ENCODE measurements at regions not wholly inside any gene's neighbourhood (a gene's known extent, or its start where the extent isn't known, plus 50 kb on each side); places are given as distances from the start of the nearest gene placed in this dataset.

GRCh38 chr2:129430911-129431310, 548.6 kb upstream of the RAB6C start:
- no peak overlapping the region for H3K27ac ChIP-seq (ENCODE audit: low read depth, low read length)
- peaks cover 0 to 9% (median 0%) of the 10 kb centered on the region in 5 donors for H3K4me1 ChIP-seq (ENCODE audit: control insufficient read depth in 5 of 5, insufficient read depth in 5 of 5, low read length in 5 of 5)
- no peaks in the 10 kb centered on the region for H3K9me3 ChIP-seq (ENCODE audit: control insufficient read depth in 5 of 5, low read length in 5 of 5)
- H3K9ac ChIP-seq (ENCODE audit: low read length in 5 of 5): no peak overlapping the region
- H3K27me3 ChIP-seq (ENCODE audit: control insufficient read depth in 5 of 5, insufficient read depth in 4 of 5, low read length in 5 of 5): peaks cover 0 to 5% (median 3%) of the 10 kb centered on the region in 5 donors
- H3K4me3 ChIP-seq (ENCODE audit: low read depth in 1 of 5, low read length in 5 of 5): no peak overlapping the region
- H3K36me3 ChIP-seq (ENCODE audit: control insufficient read depth in 5 of 5, insufficient read depth in 5 of 5, low read length in 5 of 5): no peaks in the 10 kb centered on the region

GRCh38 chr2:129431881-129432280, 547.6 kb upstream of the RAB6C start:
- H3K4me1 ChIP-seq (ENCODE audit: control insufficient read depth in 5 of 5, insufficient read depth in 5 of 5, low read length in 5 of 5): peaks cover 0 to 9% (median 0%) of the 10 kb centered on the region in 5 donors

GRCh38 chr2:129436809-129437208, 542.7 kb upstream of the RAB6C start:
- Histone ChIP-seq H3K27ac (ENCODE audit: low read depth, low read length) (no peak overlapping the region), H3K4me1 (ENCODE audit: control insufficient read depth in 5 of 5, insufficient read depth in 5 of 5, low read length in 5 of 5) (peaks cover 0 to 6% (median 0%) of the 10 kb centered on the region in 5 donors), H3K4me3 (ENCODE audit: low read depth in 1 of 5, low read length in 5 of 5) (no peak overlapping the region), H3K36me3 (ENCODE audit: control insufficient read depth in 5 of 5, insufficient read depth in 5 of 5, low read length in 5 of 5) (no peaks in the 10 kb centered on the region), H3K27me3 (ENCODE audit: control insufficient read depth in 5 of 5, insufficient read depth in 4 of 5, low read length in 5 of 5) (peaks cover 1 to 11% (median 5%) of the 10 kb centered on the region in 5 donors), H3K9ac (ENCODE audit: low read length in 5 of 5) (no peak overlapping the region), H3K9me3 (ENCODE audit: control insufficient read depth in 5 of 5, low read length in 5 of 5) (no peaks in the 10 kb centered on the region)

More at GRCh38 chr2:129431881-129432280, 547.6 kb upstream of the RAB6C start:
- no peaks in the 10 kb centered on the region for H3K36me3 ChIP-seq (ENCODE audit: control insufficient read depth in 5 of 5, insufficient read depth in 5 of 5, low read length in 5 of 5)
- H3K9me3 ChIP-seq (ENCODE audit: control insufficient read depth in 5 of 5, low read length in 5 of 5): no peaks in the 10 kb centered on the region
- H3K4me3 ChIP-seq (ENCODE audit: low read depth in 1 of 5, low read length in 5 of 5): no peak overlapping the region
- H3K27me3 ChIP-seq (ENCODE audit: control insufficient read depth in 5 of 5, insufficient read depth in 4 of 5, low read length in 5 of 5): peaks cover 0 to 5% (median 3%) of the 10 kb centered on the region in 5 donors
- H3K9ac ChIP-seq (ENCODE audit: low read length in 5 of 5): no peak overlapping the region
- H3K27ac ChIP-seq (ENCODE audit: low read depth, low read length): no peak overlapping the region

GRCh38 chr2:129437725-129438124, 541.7 kb upstream of the RAB6C start:
- peaks cover 4 to 8% (median 5%) of the 10 kb centered on the region in 5 donors for H3K27me3 ChIP-seq (ENCODE audit: control insufficient read depth in 5 of 5, insufficient read depth in 4 of 5, low read length in 5 of 5)
- H3K9ac ChIP-seq (ENCODE audit: low read length in 5 of 5): no peak overlapping the region
- peaks cover 0 to 6% (median 0%) of the 10 kb centered on the region in 5 donors for H3K4me1 ChIP-seq (ENCODE audit: control insufficient read depth in 5 of 5, insufficient read depth in 5 of 5, low read length in 5 of 5)

GRCh38 chr2:129438501-129439057, 540.9 kb upstream of the RAB6C start:
- H3K4me3 ChIP-seq (ENCODE audit: low read depth in 1 of 5, low read length in 5 of 5): no peak overlapping the region
- H3K9ac ChIP-seq (ENCODE audit: low read length in 5 of 5): no peak overlapping the region
- H3K27ac ChIP-seq (ENCODE audit: low read depth, low read length): no peak overlapping the region
- H3K9me3 ChIP-seq (ENCODE audit: control insufficient read depth in 5 of 5, low read length in 5 of 5): no peaks in the 10 kb centered on the region
- peaks cover 4 to 8% (median 5%) of the 10 kb centered on the region in 5 donors for H3K27me3 ChIP-seq (ENCODE audit: control insufficient read depth in 5 of 5, insufficient read depth in 4 of 5, low read length in 5 of 5)
- peaks cover 0 to 6% (median 0%) of the 10 kb centered on the region in 5 donors for H3K4me1 ChIP-seq (ENCODE audit: control insufficient read depth in 5 of 5, insufficient read depth in 5 of 5, low read length in 5 of 5)
- no peaks in the 10 kb centered on the region for H3K36me3 ChIP-seq (ENCODE audit: control insufficient read depth in 5 of 5, insufficient read depth in 5 of 5, low read length in 5 of 5)

More at GRCh38 chr2:129437725-129438124, 541.7 kb upstream of the RAB6C start:
- H3K9me3 ChIP-seq (ENCODE audit: control insufficient read depth in 5 of 5, low read length in 5 of 5): no peaks in the 10 kb centered on the region
- H3K27ac ChIP-seq (ENCODE audit: low read depth, low read length): no peak overlapping the region
- H3K4me3 ChIP-seq (ENCODE audit: low read depth in 1 of 5, low read length in 5 of 5): no peak overlapping the region
- H3K36me3 ChIP-seq (ENCODE audit: control insufficient read depth in 5 of 5, insufficient read depth in 5 of 5, low read length in 5 of 5): no peaks in the 10 kb centered on the region

GRCh38 chr2:129439406-129440302, 539.8 kb upstream of the RAB6C start:
- H3K4me1 ChIP-seq (ENCODE audit: control insufficient read depth in 5 of 5, insufficient read depth in 5 of 5, low read length in 5 of 5): peaks cover 0 to 6% (median 0%) of the 10 kb centered on the region in 5 donors
- H3K27ac ChIP-seq (ENCODE audit: low read depth, low read length): no peak overlapping the region

GRCh38 chr2:129441610-129442009, 537.9 kb upstream of the RAB6C start:
- Histone ChIP-seq H3K27ac (ENCODE audit: low read depth, low read length) (no peak overlapping the region), H3K27me3 (ENCODE audit: control insufficient read depth in 5 of 5, insufficient read depth in 4 of 5, low read length in 5 of 5) (peaks cover 2 to 8% (median 4%) of the 10 kb centered on the region in 5 donors), H3K4me3 (ENCODE audit: low read depth in 1 of 5, low read length in 5 of 5) (no peak overlapping the region), H3K9ac (ENCODE audit: low read length in 5 of 5) (no peak overlapping the region), H3K36me3 (ENCODE audit: control insufficient read depth in 5 of 5, insufficient read depth in 5 of 5, low read length in 5 of 5) (no peaks in the 10 kb centered on the region), H3K9me3 (ENCODE audit: control insufficient read depth in 5 of 5, low read length in 5 of 5) (no peaks in the 10 kb centered on the region), H3K4me1 (ENCODE audit: control insufficient read depth in 5 of 5, insufficient read depth in 5 of 5, low read length in 5 of 5) (peaks cover 0 to 5% (median 0%) of the 10 kb centered on the region in 5 donors)

More at GRCh38 chr2:129439406-129440302, 539.8 kb upstream of the RAB6C start:
- Histone ChIP-seq H3K4me3 (ENCODE audit: low read depth in 1 of 5, low read length in 5 of 5) (no peak overlapping the region), H3K36me3 (ENCODE audit: control insufficient read depth in 5 of 5, insufficient read depth in 5 of 5, low read length in 5 of 5) (no peaks in the 10 kb centered on the region), H3K9me3 (ENCODE audit: control insufficient read depth in 5 of 5, low read length in 5 of 5) (no peaks in the 10 kb centered on the region), H3K9ac (ENCODE audit: low read length in 5 of 5) (no peak overlapping the region), H3K27me3 (ENCODE audit: control insufficient read depth in 5 of 5, insufficient read depth in 4 of 5, low read length in 5 of 5) (peaks cover 0 to 8% (median 4%) of the 10 kb centered on the region in 5 donors)

GRCh38 chr2:129443235-129443864, 536.1 kb upstream of the RAB6C start:
- Histone ChIP-seq H3K9me3 (ENCODE audit: control insufficient read depth in 5 of 5, low read length in 5 of 5) (no peaks in the 10 kb centered on the region), H3K9ac (ENCODE audit: low read length in 5 of 5) (no peak overlapping the region), H3K4me1 (ENCODE audit: control insufficient read depth in 5 of 5, insufficient read depth in 5 of 5, low read length in 5 of 5) (no peaks in the 10 kb centered on the region), H3K36me3 (ENCODE audit: control insufficient read depth in 5 of 5, insufficient read depth in 5 of 5, low read length in 5 of 5) (no peaks in the 10 kb centered on the region), H3K4me3 (ENCODE audit: low read depth in 1 of 5, low read length in 5 of 5) (no peak overlapping the region), H3K27ac (ENCODE audit: low read depth, low read length) (no peak overlapping the region), H3K27me3 (ENCODE audit: control insufficient read depth in 5 of 5, insufficient read depth in 4 of 5, low read length in 5 of 5) (peaks cover 0 to 5% (median 4%) of the 10 kb centered on the region in 5 donors)

GRCh38 chr2:129443865-129444739, 535.4 kb upstream of the RAB6C start:
- peaks cover 0 to 5% (median 4%) of the 10 kb centered on the region in 5 donors for H3K27me3 ChIP-seq (ENCODE audit: control insufficient read depth in 5 of 5, insufficient read depth in 4 of 5, low read length in 5 of 5)
- H3K4me3 ChIP-seq (ENCODE audit: low read depth in 1 of 5, low read length in 5 of 5): no peak overlapping the region
- H3K27ac ChIP-seq (ENCODE audit: low read depth, low read length): no peak overlapping the region
- H3K9me3 ChIP-seq (ENCODE audit: control insufficient read depth in 5 of 5, low read length in 5 of 5): no peaks in the 10 kb centered on the region
- no peaks in the 10 kb centered on the region for H3K36me3 ChIP-seq (ENCODE audit: control insufficient read depth in 5 of 5, insufficient read depth in 5 of 5, low read length in 5 of 5)
- no peak overlapping the region for H3K9ac ChIP-seq (ENCODE audit: low read length in 5 of 5)
- H3K4me1 ChIP-seq (ENCODE audit: control insufficient read depth in 5 of 5, insufficient read depth in 5 of 5, low read length in 5 of 5): no peaks in the 10 kb centered on the region
